ENCODE measurements at regions not wholly inside any gene's neighbourhood (a gene's known extent, or its start where the extent isn't known, plus 50 kb on each side); places are given as distances from the start of the nearest gene placed in this dataset.

- no peaks in the 10 kb centered on the region for H3K9me3 ChIP-seq (replicated peaks; ENCODE audit: insufficient read depth, low read length)
- no peak overlapping the region for H3K9ac ChIP-seq (ENCODE audit: low read length)
- H3K9me2 ChIP-seq (replicated peaks; ENCODE audit: insufficient read depth, low read length): no peaks in the 10 kb centered on the region
- no peaks in the 10 kb centered on the region for H3K79me2 ChIP-seq (ENCODE audit: low read length)
- TF ChIP-seq EZH2phosphoT487 (IDR thresholded peaks at IDR 0.05; ENCODE audit: low read length): no peak
- no peak for TF ChIP-seq EZH2 (optimal IDR thresholded peaks at IDR 0.05; ENCODE audit: low read depth, low read length)
- TF ChIP-seq CTCF (IDR thresholded peaks at IDR 0.05; ENCODE audit: low read length): no peak
- no peak for DNase-seq
- H3K4me3 ChIP-seq (ENCODE audit: low read length): no peak overlapping the region
- no peak overlapping the region for H3K4me2 ChIP-seq (ENCODE audit: low read depth, low read length)
- H3F3A ChIP-seq (ENCODE audit: insufficient read depth, low read length): no peaks in the 10 kb centered on the region
- no peaks in the 10 kb centered on the region for H3K4me1 ChIP-seq (ENCODE audit: low read length)
- H3K27ac ChIP-seq (ENCODE audit: low read length): no peak overlapping the region
- H4K20me1 ChIP-seq (ENCODE audit: insufficient read depth, low read length): no peaks in the 10 kb centered on the region
- H2AFZ ChIP-seq (ENCODE audit: low read length): no peak overlapping the region
- H3K27me3 ChIP-seq (replicated peaks; ENCODE audit: insufficient read depth, low read length): no peaks in the 10 kb centered on the region
- H3K36me3 ChIP-seq (replicated peaks; ENCODE audit: insufficient read depth, low read length): no peaks in the 10 kb centered on the region
Observed at GRCh38 chr2:137809252-137809651, 155.0 kb upstream of the HNMT start.

- H3F3A ChIP-seq (ENCODE audit: insufficient read depth, low read length): no peaks in the 10 kb centered on the region
Observed at GRCh38 chr2:137809837-137810236, 154.4 kb upstream of the HNMT start.

GRCh38 chr2:137812517-137812916 lies 151.8 kb upstream of the HNMT start:
- Histone ChIP-seq H3K4me3 (ENCODE audit: low read length) (no peak overlapping the region), H2AFZ (ENCODE audit: low read length) (no peak overlapping the region), H3K4me2 (ENCODE audit: low read depth, low read length) (no peak overlapping the region), H3K9me3 (replicated peaks; ENCODE audit: insufficient read depth, low read length) (no peaks in the 10 kb centered on the region), H3K79me2 (ENCODE audit: low read length) (no peaks in the 10 kb centered on the region), H3K4me1 (ENCODE audit: low read length) (no peaks in the 10 kb centered on the region), H3F3A (ENCODE audit: insufficient read depth, low read length) (no peaks in the 10 kb centered on the region), H3K36me3 (replicated peaks; ENCODE audit: insufficient read depth, low read length) (no peaks in the 10 kb centered on the region), H3K27me3 (replicated peaks; ENCODE audit: insufficient read depth, low read length) (no peaks in the 10 kb centered on the region), H3K9ac (ENCODE audit: low read length) (no peak overlapping the region), H3K27ac (ENCODE audit: low read length) (no peak overlapping the region), H4K20me1 (ENCODE audit: insufficient read depth, low read length) (no peaks in the 10 kb centered on the region), H3K9me2 (replicated peaks; ENCODE audit: insufficient read depth, low read length) (no peaks in the 10 kb centered on the region)
- no peak for DNase-seq
- TF ChIP-seq EZH2phosphoT487 (IDR thresholded peaks at IDR 0.05; ENCODE audit: low read length): no peak
- TF ChIP-seq EZH2 (optimal IDR thresholded peaks at IDR 0.05; ENCODE audit: low read depth, low read length): no peak
- TF ChIP-seq CTCF (IDR thresholded peaks at IDR 0.05; ENCODE audit: low read length): no peak

More at GRCh38 chr2:137809837-137810236, 154.4 kb upstream of the HNMT start:
- Histone ChIP-seq H3K4me3 (ENCODE audit: low read length) (no peak overlapping the region), H3K4me2 (ENCODE audit: low read depth, low read length) (no peak overlapping the region), H2AFZ (ENCODE audit: low read length) (no peak overlapping the region), H3K36me3 (replicated peaks; ENCODE audit: insufficient read depth, low read length) (no peaks in the 10 kb centered on the region), H3K4me1 (ENCODE audit: low read length) (no peaks in the 10 kb centered on the region), H3K27me3 (replicated peaks; ENCODE audit: insufficient read depth, low read length) (no peaks in the 10 kb centered on the region), H3K79me2 (ENCODE audit: low read length) (no peaks in the 10 kb centered on the region), H3K9me2 (replicated peaks; ENCODE audit: insufficient read depth, low read length) (no peaks in the 10 kb centered on the region), H3K9me3 (replicated peaks; ENCODE audit: insufficient read depth, low read length) (no peaks in the 10 kb centered on the region), H4K20me1 (ENCODE audit: insufficient read depth, low read length) (no peaks in the 10 kb centered on the region), H3K9ac (ENCODE audit: low read length) (no peak overlapping the region), H3K27ac (ENCODE audit: low read length) (no peak overlapping the region)
- DNase-seq: no peak
- TF ChIP-seq EZH2phosphoT487 (IDR thresholded peaks at IDR 0.05; ENCODE audit: low read length): no peak
- no peak for TF ChIP-seq EZH2 (optimal IDR thresholded peaks at IDR 0.05; ENCODE audit: low read depth, low read length)
- TF ChIP-seq CTCF (IDR thresholded peaks at IDR 0.05; ENCODE audit: low read length): no peak
